Adrenal gland (tissue), 5 donors: ENCODE measurements at regions not wholly inside any gene's neighbourhood (a gene's known extent, or its start where the extent isn't known, plus 50 kb on each side); places are given as distances from the start of the nearest gene placed in this dataset.

Experiments used
- CTCF ChIP-seq, 6 experiments: fragments of 450-650 bp in 4 of 6; fragments of 200-600 bp in 2 of 6; sonication (generic) in 1 of 6; IDR thresholded peaks; 1 replicate in 5 of 6; 2 replicates in 1 of 6; pipeline versions ENCODE4 v1.5.1 to v1.8.0; 2016 to 2021; ENCODE audit warnings: antibody characterized with exemption in 6 of 6, mild to moderate bottlenecking in 2 of 6, moderate library complexity in 1 of 6
- POLR2A ChIP-seq, 2 donors: fragments of 450-650 bp; IDR thresholded peaks; one replicate each; pipeline ENCODE4 v1.6.1; 2017; ENCODE audit warnings: antibody characterized with exemption in 2 of 2, mild to moderate bottlenecking in 2 of 2, moderate library complexity in 1 of 2
- donor health status: DM: no; HTN: no; CAD: no.

- TF ChIP-seq CTCF (IDR thresholded peaks at IDR 0.05) (no peak), POLR2A (IDR thresholded peaks at IDR 0.05) (no peak)
Measured at GRCh38 chr17:77028900-77029299, 111.9 kb upstream of the SEC14L1 start.
